WTC11 (cell line): ENCODE measurements at regions not wholly inside any gene's neighbourhood (a gene's known extent, or its start where the extent isn't known, plus 50 kb on each side); places are given as distances from the start of the nearest gene placed in this dataset.

Experiments used
- ATAC-seq: fragments of 200-7000 bp; cut with Tn5 transposase; 2 replicates; pipeline ENCODE4 v1.10.0; 2021; ENCODE audit warnings: mild to moderate bottlenecking, moderate library complexity
- CTCF ChIA-PET: fragments of 300-600 bp; sonication (Branson Sonifier 250); formaldehyde crosslinking; loops from one replicate; lab custom pipeline; 2021; ENCODE audit warnings: antibody characterized with exemption; lab: Charles Lee
- POLR2A ChIA-PET: fragments of 350-600 bp; sonication (Branson Sonifier 250); formaldehyde crosslinking; loops from one replicate; lab custom pipeline; 2021; ENCODE audit warnings: antibody characterized with exemption; lab: Charles Lee
- DNase-seq: peaks from one replicate; pipeline ENCODE4 v3.0.0; 2021; ENCODE audit warnings: low spot score
- H3K27ac Mint-ChIP-seq: 2 replicates; pipeline ENCODE4 v1.8.0; 2021; ENCODE audit warnings: mixed read lengths
- H3K27me3 Mint-ChIP-seq: 2 replicates; pipeline ENCODE4 v1.8.0; 2021; ENCODE audit warnings: low read depth, mild to moderate bottlenecking, moderate library complexity, mixed read lengths
- H3K36me3 Mint-ChIP-seq: 2 replicates; pipeline ENCODE4 v1.8.0; 2021; ENCODE audit warnings: mixed read lengths
- H3K4me1 Mint-ChIP-seq: 2 replicates; pipeline ENCODE4 v1.8.0; 2022; ENCODE audit warnings: mixed read lengths
- H3K4me3 Mint-ChIP-seq: 2 replicates; pipeline ENCODE4 v1.8.0; 2021; ENCODE audit warnings: mild to moderate bottlenecking, moderate library complexity, mixed read lengths
- H3K9me3 Mint-ChIP-seq: 2 replicates; pipeline ENCODE4 v1.8.0; 2021; ENCODE audit warnings: mixed read lengths
- ARID4B ChIP-seq: sonication (generic); formaldehyde crosslinking; IDR thresholded peaks from 2 replicates; pipeline ENCODE4 v1.8.0; 2023; ENCODE audit warnings: missing genetic modification reagents, mild to moderate bottlenecking, borderline replicate concordance
- ATF1 ChIP-seq: sonication (generic); formaldehyde crosslinking; IDR thresholded peaks from 2 replicates; pipeline ENCODE4 v1.8.1; 2023; ENCODE audit warnings: mild to moderate bottlenecking, moderate library complexity, missing genetic modification reagents
- ATF3 ChIP-seq: sonication (generic); formaldehyde crosslinking; conservative IDR thresholded peaks from 2 replicates; pipeline ENCODE4 v1.8.1; 2022; ENCODE audit warnings: mild to moderate bottlenecking, missing genetic modification reagents
- CBFB ChIP-seq: sonication (generic); formaldehyde crosslinking; IDR thresholded peaks from 2 replicates; pipeline ENCODE4 v1.8.1; 2022; ENCODE audit warnings: mild to moderate bottlenecking, low read depth, missing genetic modification reagents
- E2F5 ChIP-seq: sonication (generic); formaldehyde crosslinking; IDR thresholded peaks from 2 replicates; pipeline ENCODE4 v1.8.1; 2022; ENCODE audit warnings: mild to moderate bottlenecking, moderate library complexity, missing genetic modification reagents
- ELF4 ChIP-seq: sonication (generic); formaldehyde crosslinking; IDR thresholded peaks from 2 replicates; pipeline ENCODE4 v1.8.1; 2022; ENCODE audit warnings: low read depth, mild to moderate bottlenecking, moderate library complexity, missing genetic modification reagents
- KAT7 ChIP-seq: sonication (generic); formaldehyde crosslinking; IDR thresholded peaks from 2 replicates; pipeline ENCODE4 v1.8.1; 2023; ENCODE audit warnings: missing genetic modification reagents, mild to moderate bottlenecking, borderline replicate concordance
- PREB ChIP-seq: sonication (generic); formaldehyde crosslinking; IDR thresholded peaks from 2 replicates; pipeline ENCODE4 v1.8.1; 2022; ENCODE audit warnings: mild to moderate bottlenecking, missing genetic modification reagents, moderate library complexity, borderline replicate concordance
- PRRX2 ChIP-seq: fragments of 250-450 bp; sonication (Bioruptor Pico); IDR thresholded peaks from 2 replicates; pipeline ENCODE4 v1.8.0; 2021; ENCODE audit warnings: mild to moderate bottlenecking
- TEAD4 ChIP-seq: sonication (generic); formaldehyde crosslinking; IDR thresholded peaks from 2 replicates; pipeline ENCODE4 v1.8.0; 2022; ENCODE audit warnings: mild to moderate bottlenecking, missing genetic modification reagents
- TP53 ChIP-seq: sonication (generic); formaldehyde crosslinking; IDR thresholded peaks from 2 replicates; pipeline ENCODE4 v1.8.1; 2023; ENCODE audit warnings: mild to moderate bottlenecking, missing genetic modification reagents
- USF1 ChIP-seq: sonication (generic); formaldehyde crosslinking; IDR thresholded peaks from 2 replicates; pipeline ENCODE4 v1.8.0; 2022; ENCODE audit warnings: mild to moderate bottlenecking, missing genetic modification reagents
- ZMAT4 ChIP-seq: fragments of 250-450 bp; sonication (Bioruptor Pico); IDR thresholded peaks from 2 replicates; pipeline ENCODE4 v1.9.0; 2021; ENCODE audit warnings: mild to moderate bottlenecking
- ZNF281 ChIP-seq: sonication (generic); formaldehyde crosslinking; IDR thresholded peaks from 2 replicates; pipeline ENCODE4 v1.8.0; 2023; ENCODE audit warnings: mild to moderate bottlenecking, missing genetic modification reagents
- ZNF671 ChIP-seq: fragments of 250-450 bp; sonication (Bioruptor Pico); IDR thresholded peaks from 2 replicates; pipeline ENCODE4 v1.8.0; 2021; ENCODE audit warnings: mild to moderate bottlenecking

- TF ChIP-seq ARID4B (no peak), E2F5 (no peak), ELF4 (CRISPR knock-in tag) (no peak), PREB (CRISPR knock-in tag) (no peak)
Measured at GRCh38 chr5:56637321-56637920, 177.9 kb upstream of the MAP3K1 start (continued).

- CTCF ChIA-PET = no interaction called here
- Mint-ChIP-seq H3K4me1 (peaks cover 27% of the 10 kb centered on the region), H3K9me3 (peaks cover 18% of the 10 kb centered on the region), H3K4me3 (no peak overlapping the region), H3K27ac (no peak overlapping the region), H3K27me3 (no peaks in the 10 kb centered on the region; the same call in 1 of the 2 replicates), H3K36me3 (peaks cover 19% of the 10 kb centered on the region)
- TF ChIP-seq ZMAT4 (no peak), ZNF281 (no peak), TP53 (CRISPR knock-in tag) (no peak)
- POLR2A ChIA-PET = no interaction called here
- ATAC-seq (no peak), DNase-seq (no peak)
Measured at GRCh38 chr5:56633950-56634349, 181.4 kb upstream of the MAP3K1 start.

- ATAC-seq (no peak), DNase-seq (no peak)
- Mint-ChIP-seq H3K4me1 (peaks cover 17% of the 10 kb centered on the region), H3K9me3 (peaks cover 27% of the 10 kb centered on the region), H3K36me3 (peaks cover 29% of the 10 kb centered on the region), H3K27me3 (no peaks in the 10 kb centered on the region; the same call in 1 of the 2 replicates), H3K27ac (no peak overlapping the region), H3K4me3 (no peak overlapping the region)
- ChIA-PET POLR2A (no interaction called here), CTCF (no interaction called here)
- TF ChIP-seq ATF3 (CRISPR knock-in tag) = no peak
- no peak for TF ChIP-seq CBFB (CRISPR knock-in tag)
- no peak for TF ChIP-seq PRRX2
- no peak for TF ChIP-seq TEAD4 (CRISPR knock-in tag)
- no peak for TF ChIP-seq USF1 (CRISPR knock-in tag)
- no peak for TF ChIP-seq KAT7 (CRISPR knock-in tag)
- TF ChIP-seq ZNF671 (CRISPR knock-in tag) = no peak
- TF ChIP-seq ATF1 = no peak
Measured at GRCh38 chr5:56632939-56633338, 182.4 kb upstream of the MAP3K1 start.
